Retinal pigment epithelial cell (primary cell): ENCODE measurements at regions not wholly inside any gene's neighbourhood (a gene's known extent, or its start where the extent isn't known, plus 50 kb on each side); places are given as distances from the start of the nearest gene placed in this dataset.
"Not testable (repeated sequence)": the region's sequence is repeated elsewhere in the genome, so short reads cannot be mapped to it uniquely, and the experiment has no call there.

ENCODE experiments used
- DNase-seq: peaks from one replicate; pipeline ENCODE4 v3.0.0-alpha.2; 2010; ENCODE audit warnings: low read depth
- H3K4me3 ChIP-seq: 2 replicates; pipeline ENCODE4 v1.5.1; 2011; ENCODE audit warnings: mild to moderate bottlenecking, low read length, control low read depth, moderate library complexity
- CTCF ChIP-seq: conservative IDR thresholded peaks from 2 replicates; pipeline ENCODE4 v1.5.1; 2011; ENCODE audit warnings: low read depth, low read length, control low read depth, inconsistent platforms

- no peak overlapping the region for H3K4me3 ChIP-seq
- TF ChIP-seq CTCF, result no peak
- DNase-seq, result no peak
Measured at GRCh38 chr20:5470458-5470857, 140.3 kb downstream of the GPCPD1 start.

- no peak for DNase-seq
- TF ChIP-seq CTCF, result no peak
- H3K4me3 ChIP-seq, result no peak overlapping the region
Measured at GRCh38 chr20:5469111-5469510, 141.7 kb downstream of the GPCPD1 start.

GRCh38 chr20:5467086-5467485 is 143.7 kb downstream of the GPCPD1 start:
- no peak overlapping the region for H3K4me3 ChIP-seq
- DNase-seq, result no peak
- TF ChIP-seq CTCF, result no peak

GRCh38 chr20:5465604-5465927 is 145.2 kb downstream of the GPCPD1 start:
- no peak for TF ChIP-seq CTCF
- H3K4me3 ChIP-seq, result no peak overlapping the region
- no peak for DNase-seq

GRCh38 chr20:5464901-5465603 is 145.8 kb downstream of the GPCPD1 start:
- H3K4me3 ChIP-seq, result no peak overlapping the region
- TF ChIP-seq CTCF, result no peak
- no peak for DNase-seq

- TF ChIP-seq CTCF, result no peak
- no peak for DNase-seq
- H3K4me3 ChIP-seq, result no peak overlapping the region
Measured at GRCh38 chr20:5463007-5463686, 146.4 kb upstream of the PROKR2 start.

- DNase-seq, H3K4me3 ChIP-seq: not testable (repeated sequence)
Measured at GRCh38 chr20:5453745-5454144, 137.0 kb upstream of the PROKR2 start.

GRCh38 chr20:5453316-5453715 is 136.6 kb upstream of the PROKR2 start:
- H3K4me3 ChIP-seq, result not testable (repeated sequence)

GRCh38 chr20:5452691-5453090 is 135.9 kb upstream of the PROKR2 start:
- DNase-seq, H3K4me3 ChIP-seq: not testable (repeated sequence)

More at GRCh38 chr20:5453316-5453715, 136.6 kb upstream of the PROKR2 start:
- not testable (repeated sequence) for DNase-seq

GRCh38 chr20:5452286-5452685 is 135.5 kb upstream of the PROKR2 start:
- H3K4me3 ChIP-seq, DNase-seq: not testable (repeated sequence)
